ENCODE measurements at regions not wholly inside any gene's neighbourhood (a gene's known extent, or its start where the extent isn't known, plus 50 kb on each side); places are given as distances from the start of the nearest gene placed in this dataset.

DNA sequence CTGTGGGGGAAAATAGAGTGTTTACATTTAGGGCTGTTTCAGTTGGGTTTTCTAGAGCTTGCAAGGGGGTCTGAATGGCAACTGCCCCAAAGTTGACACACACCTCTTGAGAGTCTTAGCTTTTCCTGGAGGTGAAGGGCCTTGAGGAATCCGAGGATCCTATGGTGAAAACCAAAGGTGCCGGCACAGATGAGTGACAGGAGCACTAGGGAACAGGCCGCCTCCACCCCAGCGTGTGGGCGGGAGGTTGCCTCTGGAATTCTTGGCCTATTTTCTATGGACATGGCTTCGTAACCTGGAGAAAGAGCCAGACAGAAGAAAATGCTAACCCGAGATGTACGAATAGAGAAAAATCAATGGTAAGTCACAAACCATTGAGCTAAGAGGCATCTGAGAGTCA is 283.2 kb upstream of the FOXQ1 start:
- over 99% methylated on average over 8 of the region's 8 CpGs for WGBS (ENCODE audit: insufficient coverage)
- Histone ChIP-seq H3K4me3 (ENCODE audit: control insufficient read depth in 1 of 7, extremely low read depth in 1 of 7, insufficient read depth in 4 of 7, low read depth in 2 of 7, low read length in 6 of 7) (no peak overlapping the region), H3K27ac (ENCODE audit: insufficient read depth in 1 of 2, low read depth in 1 of 2, low read length in 2 of 2, poor library complexity in 1 of 2, severe bottlenecking in 2 of 2) (no peak overlapping the region), H3K36me3 (ENCODE audit: control insufficient read depth in 4 of 4, insufficient read depth in 4 of 4, low read length in 3 of 4) (no peaks in the 10 kb centered on the region), H3K27me3 (replicated peaks in 2 of 5; ENCODE audit: control insufficient read depth in 4 of 5, insufficient read depth in 5 of 5, low read length in 4 of 5) (peaks cover 0 to 12% (median 2%) of the 10 kb centered on the region in 5 experiments), H3K4me1 (ENCODE audit: control extremely low read depth in 1 of 4, control insufficient read depth in 4 of 4, insufficient read depth in 4 of 4, low read length in 3 of 4) (no peaks in the 10 kb centered on the region), H3K9me3 (ENCODE audit: control extremely low read depth in 1 of 5, control insufficient read depth in 4 of 5, insufficient read depth in 2 of 5, low read depth in 1 of 5, low read length in 4 of 5) (peaks cover 0 to 2% (median 0%) of the 10 kb centered on the region in 5 experiments)
- DNase-seq, result no peak
- CTCF ChIA-PET, result no interaction called here
- POLR2A ChIA-PET, result no interaction called here

DNA sequence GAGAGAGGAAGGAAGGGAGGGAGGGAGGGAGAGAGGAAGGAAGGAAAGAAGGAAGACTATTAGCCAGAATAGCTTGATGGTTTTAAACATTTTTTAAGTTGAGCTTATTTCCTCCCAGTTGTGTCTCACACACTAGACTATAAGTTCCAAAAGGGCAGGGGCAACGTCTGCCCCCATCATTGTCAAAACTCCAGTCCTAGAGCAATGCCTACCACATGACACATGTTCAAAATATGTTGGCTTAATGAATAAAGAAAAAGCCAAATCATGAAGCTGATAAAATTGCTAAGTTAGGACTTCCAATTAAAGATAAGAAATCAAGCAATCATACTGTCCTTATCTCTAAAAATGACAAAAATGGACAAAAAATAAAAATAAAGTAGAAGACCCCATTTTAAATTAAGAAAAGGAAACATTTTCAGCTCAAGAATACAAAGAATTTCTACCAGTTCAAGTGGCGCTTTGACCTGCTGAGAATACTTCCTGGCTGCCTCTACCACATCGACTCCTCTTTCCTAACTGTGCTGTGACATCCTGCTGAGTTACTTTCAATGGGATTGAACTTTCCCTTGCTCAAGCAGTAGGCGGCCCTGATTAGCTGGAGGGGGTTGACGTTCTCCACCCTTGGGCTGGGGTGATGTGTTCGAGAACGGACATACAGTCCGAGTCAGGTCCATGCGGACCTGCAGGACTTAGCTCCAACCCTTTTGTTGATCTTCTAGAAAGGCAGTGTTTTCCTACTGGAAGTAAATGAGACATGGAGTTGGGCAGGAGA is 283.9 kb upstream of the FOXQ1 start:
- Histone ChIP-seq H3K36me3 (ENCODE audit: control insufficient read depth in 4 of 4, insufficient read depth in 4 of 4, low read length in 3 of 4) (no peaks in the 10 kb centered on the region), H3K4me1 (ENCODE audit: control extremely low read depth in 1 of 4, control insufficient read depth in 4 of 4, insufficient read depth in 4 of 4, low read length in 3 of 4) (no peaks in the 10 kb centered on the region), H3K27ac (ENCODE audit: insufficient read depth in 1 of 2, low read depth in 1 of 2, low read length in 2 of 2, poor library complexity in 1 of 2, severe bottlenecking in 2 of 2) (no peak overlapping the region), H3K27me3 (replicated peaks in 2 of 5; ENCODE audit: control insufficient read depth in 4 of 5, insufficient read depth in 5 of 5, low read length in 4 of 5) (peaks cover 0 to 12% (median 2%) of the 10 kb centered on the region in 5 experiments), H3K9me3 (ENCODE audit: control extremely low read depth in 1 of 5, control insufficient read depth in 4 of 5, insufficient read depth in 2 of 5, low read depth in 1 of 5, low read length in 4 of 5) (peaks cover 0 to 2% (median 0%) of the 10 kb centered on the region in 5 experiments), H3K4me3 (ENCODE audit: control insufficient read depth in 1 of 7, extremely low read depth in 1 of 7, insufficient read depth in 4 of 7, low read depth in 2 of 7, low read length in 6 of 7) (no peak overlapping the region)
- ChIA-PET CTCF (no interaction called here), POLR2A (no interaction called here)
- 91% methylated on average over 8 of the region's 9 CpGs for WGBS (ENCODE audit: insufficient coverage)
- no peak for DNase-seq

DNA sequence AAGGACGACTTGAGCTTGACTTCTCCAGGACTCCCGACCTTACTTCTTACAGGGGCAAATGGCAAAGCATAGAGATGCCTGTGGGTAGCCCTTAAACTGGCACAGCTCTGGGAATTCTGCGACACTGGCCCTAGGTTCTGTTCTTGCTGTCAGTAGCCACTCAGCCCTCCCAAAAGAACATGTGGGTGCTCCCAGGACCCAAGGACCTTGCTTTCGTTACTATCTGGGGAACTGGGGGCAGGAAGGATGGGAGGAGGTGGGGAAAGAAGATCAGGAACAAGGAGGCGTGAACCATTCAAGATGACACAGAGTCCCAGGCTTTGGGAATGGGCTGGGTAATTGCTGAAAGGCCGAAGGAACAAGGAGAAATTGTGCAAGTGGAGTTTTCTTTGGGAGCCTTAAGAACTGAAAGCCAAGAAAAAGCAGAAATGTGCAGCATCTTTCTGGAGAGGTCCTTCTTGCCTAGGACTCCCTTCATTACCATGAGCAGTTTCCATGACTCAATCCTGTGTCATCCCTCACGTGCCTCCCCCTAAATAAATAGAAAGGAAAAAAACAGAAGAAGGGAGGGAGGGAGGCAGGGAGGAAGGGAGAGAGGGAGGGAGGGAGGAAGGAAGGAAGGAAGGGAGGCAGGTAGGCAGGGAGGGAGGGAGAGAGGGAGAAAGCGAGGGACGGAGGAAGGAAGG is 284.6 kb upstream of the FOXQ1 start:
- peaks cover 0 to 2% (median 0%) of the 10 kb centered on the region in 5 experiments for H3K9me3 ChIP-seq (ENCODE audit: control extremely low read depth in 1 of 5, control insufficient read depth in 4 of 5, insufficient read depth in 2 of 5, low read depth in 1 of 5, low read length in 4 of 5)
- ChIA-PET POLR2A (no interaction called here), CTCF (no interaction called here)
- no peak overlapping the region for H3K4me3 ChIP-seq (ENCODE audit: control insufficient read depth in 1 of 7, extremely low read depth in 1 of 7, insufficient read depth in 4 of 7, low read depth in 2 of 7, low read length in 6 of 7)
- 64% methylated on average over 6 of the region's 9 CpGs for WGBS (ENCODE audit: insufficient coverage)
- no peaks in the 10 kb centered on the region for H3K4me1 ChIP-seq (ENCODE audit: control extremely low read depth in 1 of 4, control insufficient read depth in 4 of 4, insufficient read depth in 4 of 4, low read length in 3 of 4)
- H3K36me3 ChIP-seq (ENCODE audit: control insufficient read depth in 4 of 4, insufficient read depth in 4 of 4, low read length in 3 of 4), result no peaks in the 10 kb centered on the region
- peaks cover 0 to 12% (median 2%) of the 10 kb centered on the region in 5 experiments for H3K27me3 ChIP-seq (replicated peaks in 2 of 5; ENCODE audit: control insufficient read depth in 4 of 5, insufficient read depth in 5 of 5, low read length in 4 of 5)
- H3K27ac ChIP-seq (ENCODE audit: insufficient read depth in 1 of 2, low read depth in 1 of 2, low read length in 2 of 2, poor library complexity in 1 of 2, severe bottlenecking in 2 of 2), result no peak overlapping the region
- no peak for DNase-seq

DNA sequence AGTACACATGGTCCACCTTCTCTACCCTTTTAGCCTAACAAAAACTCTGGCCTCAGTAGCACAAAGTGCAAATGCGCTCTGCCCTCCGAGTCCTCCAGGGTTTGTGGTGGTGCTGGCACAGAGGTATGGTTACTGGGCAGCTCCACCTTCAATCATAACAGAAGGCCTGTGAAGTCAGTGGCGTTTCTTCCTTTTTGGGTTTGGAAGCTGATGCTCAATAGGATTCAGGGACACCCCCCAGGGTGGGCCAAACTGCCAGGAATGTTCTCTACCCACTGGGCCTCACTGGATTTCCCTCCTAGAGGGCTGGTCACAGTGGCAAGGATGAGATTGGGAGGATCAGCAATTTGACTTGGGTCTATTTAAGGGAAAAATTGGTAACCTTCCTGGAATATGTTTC is 286.1 kb upstream of the FOXQ1 start:
- Histone ChIP-seq H3K27me3 (replicated peaks in 2 of 5; ENCODE audit: control insufficient read depth in 4 of 5, insufficient read depth in 5 of 5, low read length in 4 of 5) (peaks cover 0 to 12% (median 2%) of the 10 kb centered on the region in 5 experiments), H3K27ac (ENCODE audit: insufficient read depth in 1 of 2, low read depth in 1 of 2, low read length in 2 of 2, poor library complexity in 1 of 2, severe bottlenecking in 2 of 2) (no peak overlapping the region), H3K4me1 (ENCODE audit: control extremely low read depth in 1 of 4, control insufficient read depth in 4 of 4, insufficient read depth in 4 of 4, low read length in 3 of 4) (no peaks in the 10 kb centered on the region), H3K36me3 (ENCODE audit: control insufficient read depth in 4 of 4, insufficient read depth in 4 of 4, low read length in 3 of 4) (no peaks in the 10 kb centered on the region), H3K9me3 (ENCODE audit: control extremely low read depth in 1 of 5, control insufficient read depth in 4 of 5, insufficient read depth in 2 of 5, low read depth in 1 of 5, low read length in 4 of 5) (peaks cover 0 to 8% (median 0%) of the 10 kb centered on the region in 5 experiments), H3K4me3 (ENCODE audit: control insufficient read depth in 1 of 7, extremely low read depth in 1 of 7, insufficient read depth in 4 of 7, low read depth in 2 of 7, low read length in 6 of 7) (no peak overlapping the region)
- 100% methylated on average over 2 of the region's 3 CpGs for WGBS (ENCODE audit: insufficient coverage)
- DNase-seq, result no peak
- ChIA-PET CTCF (interaction anchor here (0.7 kb wide), 1 partner anchor 13 kb away, joined by 3 read pairs; no protein-coding TSS in a partner anchor), POLR2A (no interaction called here)

DNA sequence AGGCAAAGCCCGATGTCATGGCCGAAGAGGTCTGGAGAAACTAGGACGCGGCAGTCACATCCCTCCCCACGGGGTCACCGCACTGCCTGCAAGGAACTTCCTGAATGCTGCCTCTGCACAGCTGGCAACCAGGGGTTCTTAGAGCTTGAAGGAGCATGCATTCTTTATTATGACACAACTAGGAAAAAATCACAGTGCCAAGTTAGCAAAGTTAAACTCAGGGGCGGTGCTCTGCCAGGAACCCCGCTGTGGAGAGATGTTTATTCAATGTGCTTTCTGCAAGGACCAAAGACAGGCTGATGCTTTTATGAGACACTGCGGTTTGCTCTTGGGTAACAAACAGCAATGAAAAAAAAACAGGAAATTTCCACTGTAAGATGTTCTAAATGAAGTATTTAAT is 287.3 kb upstream of the FOXQ1 start:
- no peak overlapping the region for H3K4me3 ChIP-seq (ENCODE audit: control insufficient read depth in 1 of 7, extremely low read depth in 1 of 7, insufficient read depth in 4 of 7, low read depth in 2 of 7, low read length in 6 of 7)
- WGBS (ENCODE audit: insufficient coverage), result 84% methylated on average over 8 of the region's 9 CpGs
- ChIA-PET CTCF (no interaction called here), POLR2A (no interaction called here)
- peaks cover 0 to 17% (median 2%) of the 10 kb centered on the region in 5 experiments for H3K27me3 ChIP-seq (replicated peaks in 2 of 5; ENCODE audit: control insufficient read depth in 4 of 5, insufficient read depth in 5 of 5, low read length in 4 of 5)
- H3K9me3 ChIP-seq (ENCODE audit: control extremely low read depth in 1 of 5, control insufficient read depth in 4 of 5, insufficient read depth in 2 of 5, low read depth in 1 of 5, low read length in 4 of 5), result peaks cover 0 to 8% (median 2%) of the 10 kb centered on the region in 5 experiments
- no peaks in the 10 kb centered on the region for H3K36me3 ChIP-seq (ENCODE audit: control insufficient read depth in 4 of 4, insufficient read depth in 4 of 4, low read length in 3 of 4)
- no peak for DNase-seq
- no peak overlapping the region for H3K27ac ChIP-seq (ENCODE audit: insufficient read depth in 1 of 2, low read depth in 1 of 2, low read length in 2 of 2, poor library complexity in 1 of 2, severe bottlenecking in 2 of 2)
- H3K4me1 ChIP-seq (ENCODE audit: control extremely low read depth in 1 of 4, control insufficient read depth in 4 of 4, insufficient read depth in 4 of 4, low read length in 3 of 4), result no peaks in the 10 kb centered on the region

DNA sequence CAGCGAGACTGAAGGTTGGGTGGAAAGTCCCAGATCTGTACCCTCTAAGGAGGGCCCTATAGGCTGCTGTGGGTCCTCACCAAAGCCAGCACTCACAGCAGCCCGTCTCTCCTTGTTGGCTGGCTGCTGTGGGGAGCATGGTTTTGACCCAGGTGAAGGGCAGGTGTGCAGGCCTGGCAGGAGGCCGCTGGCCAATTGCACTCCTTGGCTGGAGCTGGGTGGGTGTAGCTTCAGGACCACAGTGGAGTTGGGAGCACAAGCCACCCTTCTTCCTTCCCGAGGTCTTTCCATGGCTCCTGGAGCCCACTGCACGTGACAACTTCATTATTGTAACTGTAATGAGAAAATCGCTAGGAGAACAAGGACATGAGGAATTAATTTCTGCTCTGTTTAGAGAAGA is 287.7 kb upstream of the FOXQ1 start:
- peaks cover 0 to 17% (median 2%) of the 10 kb centered on the region in 5 experiments for H3K27me3 ChIP-seq (replicated peaks in 2 of 5; ENCODE audit: control insufficient read depth in 4 of 5, insufficient read depth in 5 of 5, low read length in 4 of 5)
- no peak overlapping the region for H3K27ac ChIP-seq (ENCODE audit: insufficient read depth in 1 of 2, low read depth in 1 of 2, low read length in 2 of 2, poor library complexity in 1 of 2, severe bottlenecking in 2 of 2)
- WGBS (ENCODE audit: insufficient coverage), result 97% methylated on average over 4 of the region's 6 CpGs
- no peak overlapping the region for H3K4me3 ChIP-seq (ENCODE audit: control insufficient read depth in 1 of 7, extremely low read depth in 1 of 7, insufficient read depth in 4 of 7, low read depth in 2 of 7, low read length in 6 of 7)
- H3K36me3 ChIP-seq (ENCODE audit: control insufficient read depth in 4 of 4, insufficient read depth in 4 of 4, low read length in 3 of 4), result no peaks in the 10 kb centered on the region
- no peak for DNase-seq
- CTCF ChIA-PET, result no interaction called here
- H3K4me1 ChIP-seq (ENCODE audit: control extremely low read depth in 1 of 4, control insufficient read depth in 4 of 4, insufficient read depth in 4 of 4, low read length in 3 of 4), result no peaks in the 10 kb centered on the region
- POLR2A ChIA-PET, result no interaction called here
- peaks cover 0 to 8% (median 2%) of the 10 kb centered on the region in 5 experiments for H3K9me3 ChIP-seq (ENCODE audit: control extremely low read depth in 1 of 5, control insufficient read depth in 4 of 5, insufficient read depth in 2 of 5, low read depth in 1 of 5, low read length in 4 of 5)

DNA sequence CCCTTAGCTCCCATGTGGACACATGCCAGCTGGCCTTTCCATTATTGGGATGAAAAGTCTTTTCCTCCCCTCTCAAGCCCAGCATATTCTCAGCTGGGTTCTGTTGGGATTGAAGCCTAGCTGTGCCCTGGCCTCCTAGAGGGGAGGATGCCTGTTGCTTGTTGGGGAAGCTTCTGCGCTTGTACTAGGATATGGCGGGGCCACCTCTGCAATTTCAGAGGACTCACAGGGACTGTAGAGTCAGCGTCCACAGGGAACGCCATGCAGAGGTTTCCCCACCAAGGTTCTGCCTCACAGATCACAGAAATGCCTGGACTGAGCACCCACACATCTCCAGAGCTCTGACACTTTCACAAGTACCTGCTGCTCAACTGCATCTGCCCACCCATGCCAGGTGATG is 288.7 kb upstream of the FOXQ1 start:
- no peaks in the 10 kb centered on the region for H3K36me3 ChIP-seq (ENCODE audit: control insufficient read depth in 4 of 4, insufficient read depth in 4 of 4, low read length in 3 of 4)

More for the DNA sequence above, 288.7 kb upstream of the FOXQ1 start:
- 100% methylated on average over 2 of the region's 4 CpGs for WGBS (ENCODE audit: insufficient coverage)
- Histone ChIP-seq H3K4me3 (ENCODE audit: control insufficient read depth in 1 of 7, extremely low read depth in 1 of 7, insufficient read depth in 4 of 7, low read depth in 2 of 7, low read length in 6 of 7) (no peak overlapping the region), H3K4me1 (ENCODE audit: control extremely low read depth in 1 of 4, control insufficient read depth in 4 of 4, insufficient read depth in 4 of 4, low read length in 3 of 4) (no peaks in the 10 kb centered on the region), H3K27ac (ENCODE audit: insufficient read depth in 1 of 2, low read depth in 1 of 2, low read length in 2 of 2, poor library complexity in 1 of 2, severe bottlenecking in 2 of 2) (no peak overlapping the region), H3K27me3 (replicated peaks in 2 of 5; ENCODE audit: control insufficient read depth in 4 of 5, insufficient read depth in 5 of 5, low read length in 4 of 5) (peaks cover 0 to 19% (median 0%) of the 10 kb centered on the region in 5 experiments), H3K9me3 (ENCODE audit: control extremely low read depth in 1 of 5, control insufficient read depth in 4 of 5, insufficient read depth in 2 of 5, low read depth in 1 of 5, low read length in 4 of 5) (peaks cover 0 to 8% (median 2%) of the 10 kb centered on the region in 5 experiments)
- no peak for DNase-seq
- CTCF ChIA-PET, result interaction anchor here (0.8 kb wide), 1 partner anchor 11 kb away, joined by 3 read pairs; no protein-coding TSS in a partner anchor
- POLR2A ChIA-PET, result no interaction called here

Measured in common myeloid progenitor, CD34-positive (primary cell).